ENCODE measurements at regions not wholly inside any gene's neighbourhood (a gene's known extent, or its start where the extent isn't known, plus 50 kb on each side); places are given as distances from the start of the nearest gene placed in this dataset.
"Not testable (repeated sequence)": the region's sequence is repeated elsewhere in the genome, so short reads cannot be mapped to it uniquely, and the experiment has no call there.

DNA sequence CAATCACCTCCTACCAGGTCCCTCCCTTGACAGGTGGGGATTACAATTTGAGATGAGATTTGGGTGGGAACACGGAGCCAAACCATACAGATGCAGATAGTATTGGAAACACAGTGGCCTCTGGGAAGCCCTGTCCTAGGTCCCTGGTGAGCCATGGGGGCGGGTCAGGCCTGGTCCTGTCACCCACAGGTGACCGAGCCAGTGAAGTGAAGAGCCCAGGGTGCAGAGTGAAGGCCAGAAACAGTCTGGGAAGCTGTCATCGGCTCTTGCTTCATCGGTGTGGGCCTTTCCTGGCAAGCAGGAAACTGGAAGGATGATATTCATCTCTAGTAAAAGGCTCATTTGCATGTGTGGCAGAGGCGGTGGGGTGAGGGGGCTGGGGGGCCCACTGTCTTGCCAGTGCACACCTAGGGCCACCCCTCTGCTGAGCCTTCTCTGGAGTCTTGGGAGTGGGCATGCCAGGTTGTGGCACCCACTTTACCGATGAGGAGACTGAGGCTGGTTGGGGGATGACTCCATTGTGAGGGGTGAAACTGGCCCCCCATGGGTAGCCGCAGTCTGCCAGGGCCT, 290.6 kb downstream of the NDUFA10 start:
- H3K9me3 Mint-ChIP-seq: no peaks in the 10 kb centered on the region
- no peak overlapping the region for H3K4me3 Mint-ChIP-seq
- TF ChIP-seq, protein P1, sequence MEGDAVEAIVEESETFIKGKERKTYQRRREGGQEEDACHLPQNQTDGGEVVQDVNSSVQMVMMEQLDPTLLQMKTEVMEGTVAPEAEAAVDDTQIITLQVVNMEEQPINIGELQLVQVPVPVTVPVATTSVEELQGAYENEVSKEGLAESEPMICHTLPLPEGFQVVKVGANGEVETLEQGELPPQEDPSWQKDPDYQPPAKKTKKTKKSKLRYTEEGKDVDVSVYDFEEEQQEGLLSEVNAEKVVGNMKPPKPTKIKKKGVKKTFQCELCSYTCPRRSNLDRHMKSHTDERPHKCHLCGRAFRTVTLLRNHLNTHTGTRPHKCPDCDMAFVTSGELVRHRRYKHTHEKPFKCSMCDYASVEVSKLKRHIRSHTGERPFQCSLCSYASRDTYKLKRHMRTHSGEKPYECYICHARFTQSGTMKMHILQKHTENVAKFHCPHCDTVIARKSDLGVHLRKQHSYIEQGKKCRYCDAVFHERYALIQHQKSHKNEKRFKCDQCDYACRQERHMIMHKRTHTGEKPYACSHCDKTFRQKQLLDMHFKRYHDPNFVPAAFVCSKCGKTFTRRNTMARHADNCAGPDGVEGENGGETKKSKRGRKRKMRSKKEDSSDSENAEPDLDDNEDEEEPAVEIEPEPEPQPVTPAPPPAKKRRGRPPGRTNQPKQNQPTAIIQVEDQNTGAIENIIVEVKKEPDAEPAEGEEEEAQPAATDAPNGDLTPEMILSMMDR (IDR thresholded peaks at IDR 0.05; ENCODE audit: unreplicated experiment in 3 of 3): no peak
- H3K4me1 Mint-ChIP-seq: no peaks in the 10 kb centered on the region
- peaks cover 4% of the 10 kb centered on the region for H3K27me3 Mint-ChIP-seq (ENCODE audit: low read depth)
- H3K27ac Mint-ChIP-seq: peak overlapping the region in 1 of 3 experiments; percentile 32
- no peaks in the 10 kb centered on the region for H3K36me3 Mint-ChIP-seq (ENCODE audit: low read depth)

DNA sequence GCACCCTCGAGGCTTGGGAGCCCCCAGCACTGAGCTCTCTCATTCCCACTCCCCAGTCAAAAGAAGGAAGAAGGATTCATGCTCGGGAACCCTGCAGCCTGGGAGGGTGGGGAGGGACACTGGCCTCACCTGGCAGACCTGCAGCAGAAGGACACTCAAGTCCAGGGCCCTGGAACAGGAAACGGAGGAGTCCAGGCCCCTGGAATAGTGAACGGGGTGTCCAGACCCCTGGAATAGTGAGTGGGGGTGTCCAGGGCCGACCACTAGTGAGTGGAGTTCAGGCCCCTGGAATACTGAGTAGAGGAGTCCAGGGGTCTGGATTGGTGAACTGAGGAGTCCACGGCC, 292.5 kb downstream of the NDUFA10 start:
- TF ChIP-seq, protein P1 (IDR thresholded peaks at IDR 0.05; ENCODE audit: unreplicated experiment in 3 of 3): no peak
- Mint-ChIP-seq H3K36me3 (ENCODE audit: low read depth) (no peaks in the 10 kb centered on the region), H3K4me3 (no peak overlapping the region), H3K9me3 (no peaks in the 10 kb centered on the region), H3K27me3 (ENCODE audit: low read depth) (peaks cover 5% of the 10 kb centered on the region), H3K4me1 (peaks cover 9% of the 10 kb centered on the region), H3K27ac (no peak overlapping the region)

DNA sequence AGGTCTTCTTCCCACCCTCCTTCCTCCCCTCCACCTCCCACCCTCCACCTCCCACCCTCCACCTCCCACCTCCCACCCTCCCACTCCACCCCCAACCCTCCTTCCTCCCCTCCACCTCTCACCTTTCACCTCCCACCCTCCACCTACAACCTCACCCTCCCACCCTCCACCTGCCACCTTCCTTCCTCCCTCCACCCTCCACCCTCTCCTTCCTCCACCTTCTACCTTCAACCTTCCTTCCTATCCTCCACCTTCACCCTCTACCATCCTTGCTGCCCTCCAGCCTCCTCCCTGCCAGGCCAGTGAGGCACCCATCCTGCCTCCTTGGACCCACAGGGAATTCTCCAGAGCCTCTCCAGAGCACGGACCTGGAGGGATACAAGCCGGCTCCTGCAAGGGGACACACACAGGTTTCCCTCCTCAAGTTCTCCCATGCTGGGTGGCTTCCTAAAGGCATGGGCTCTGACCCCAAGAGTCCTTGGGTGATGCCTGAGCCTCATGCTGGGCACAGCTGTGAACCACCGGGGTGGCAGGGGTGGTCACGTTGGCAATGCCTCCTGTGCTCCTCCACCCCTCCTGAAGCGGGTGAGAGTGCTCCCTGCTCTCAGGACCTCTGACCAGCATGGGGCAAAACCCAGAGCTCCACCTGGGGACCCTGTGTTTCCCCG, 293.0 kb downstream of the NDUFA10 start:
- no peak overlapping the region for H3K4me3 Mint-ChIP-seq
- H3K27ac Mint-ChIP-seq: no peak overlapping the region
- peaks cover 9% of the 10 kb centered on the region for H3K4me1 Mint-ChIP-seq
- peaks cover 7% of the 10 kb centered on the region for H3K27me3 Mint-ChIP-seq (ENCODE audit: low read depth)
- TF ChIP-seq, protein P1 (IDR thresholded peaks at IDR 0.05; ENCODE audit: unreplicated experiment in 3 of 3): no peak
- H3K9me3 Mint-ChIP-seq: no peaks in the 10 kb centered on the region
- no peaks in the 10 kb centered on the region for H3K36me3 Mint-ChIP-seq (ENCODE audit: low read depth)

DNA sequence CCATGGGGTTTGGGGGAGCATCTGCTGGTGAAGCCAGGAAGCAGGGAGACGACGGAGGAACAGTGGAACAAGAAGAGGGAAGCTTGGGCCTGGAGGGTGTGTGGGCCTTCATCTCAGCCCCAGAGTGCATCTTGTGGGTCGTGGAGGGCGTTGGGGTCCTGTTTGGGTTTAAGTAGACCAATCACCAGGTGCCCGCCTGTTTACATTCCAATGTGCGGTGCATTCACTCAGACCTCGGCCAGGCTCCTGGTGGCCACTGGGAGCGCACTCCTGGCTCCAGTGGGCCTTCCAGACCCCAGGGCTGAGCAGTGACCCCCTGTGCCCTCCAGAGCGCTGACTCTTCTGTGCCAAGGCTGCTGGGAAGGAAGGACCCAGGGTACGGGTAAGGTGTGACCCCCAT, 293.7 kb downstream of the NDUFA10 start:
- TF ChIP-seq, protein P1 (IDR thresholded peaks at IDR 0.05; ENCODE audit: unreplicated experiment in 3 of 3): no peak
- Mint-ChIP-seq H3K36me3 (ENCODE audit: low read depth) (no peaks in the 10 kb centered on the region), H3K4me3 (no peak overlapping the region), H3K4me1 (peaks cover 9% of the 10 kb centered on the region), H3K27me3 (ENCODE audit: low read depth) (peaks cover 7% of the 10 kb centered on the region), H3K27ac (no peak overlapping the region), H3K9me3 (no peaks in the 10 kb centered on the region)

DNA sequence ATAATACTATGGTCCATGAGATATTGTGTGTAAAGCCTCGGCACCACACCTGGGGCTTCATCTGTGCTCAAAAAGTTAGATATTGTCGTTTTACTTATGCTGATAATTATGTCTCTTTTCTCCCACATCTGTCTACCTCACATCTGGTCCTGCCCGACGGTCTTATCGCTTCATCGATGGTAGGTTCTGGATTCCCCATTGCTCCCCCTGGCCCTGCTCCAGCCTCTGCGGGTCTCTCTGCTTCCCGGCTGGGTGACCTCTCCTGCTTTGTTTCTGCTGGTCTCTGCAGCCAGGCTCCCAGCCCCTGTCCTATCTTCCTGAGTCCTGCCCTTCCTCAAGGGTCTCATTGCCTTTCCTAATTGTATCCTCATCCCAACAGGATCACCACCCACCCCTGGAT, 294.2 kb downstream of the NDUFA10 start:
- TF ChIP-seq, protein P1 (IDR thresholded peaks at IDR 0.05; ENCODE audit: unreplicated experiment in 3 of 3): no peak
- Mint-ChIP-seq H3K27me3 (ENCODE audit: low read depth) (peaks cover 7% of the 10 kb centered on the region), H3K4me3 (no peak overlapping the region), H3K27ac (no peak overlapping the region), H3K9me3 (no peaks in the 10 kb centered on the region), H3K36me3 (ENCODE audit: low read depth) (no peaks in the 10 kb centered on the region), H3K4me1 (peaks cover 9% of the 10 kb centered on the region)

DNA sequence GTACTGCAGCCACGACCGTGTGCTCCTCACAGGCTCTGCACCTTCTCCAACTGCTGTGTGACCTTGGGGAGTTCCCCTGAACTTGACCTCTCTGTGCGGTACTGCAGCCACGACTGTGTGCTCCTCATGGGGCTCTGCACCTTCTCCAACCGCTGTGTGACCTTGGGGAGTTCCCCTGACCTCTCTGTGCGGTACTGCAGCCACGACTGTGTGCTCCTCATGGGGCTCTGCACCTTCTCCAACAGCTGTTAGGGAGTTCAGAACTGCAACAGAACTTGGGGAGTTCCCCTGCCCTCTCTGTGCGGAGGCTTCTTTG, 294.6 kb downstream of the NDUFA10 start:
- not testable (repeated sequence) for H3K36me3 Mint-ChIP-seq (ENCODE audit: low read depth); H3K4me3 Mint-ChIP-seq; H3K9me3 Mint-ChIP-seq; H3K27me3 Mint-ChIP-seq (ENCODE audit: low read depth); H3K27ac Mint-ChIP-seq; H3K4me1 Mint-ChIP-seq

All from nephron (organoid).